HCT116 (cell line): ENCODE measurements at regions not wholly inside any gene's neighbourhood (a gene's known extent, or its start where the extent isn't known, plus 50 kb on each side); places are given as distances from the start of the nearest gene placed in this dataset.

Experiments
- ATAC-seq: fragments of 200-7000 bp; cut with Tn5 transposase; 2 replicates; pipeline ENCODE4 v1.9.1; 2020; ENCODE audit warnings: mild to moderate bottlenecking, moderate library complexity
- BruUV-seq: library from RNA; stranded (reverse); fragments of 400-500 nt; replicated peaks from 2 replicates; lab custom pipeline; 2021; lab: Mats Ljungman, UMichigan
- CTCF ChIA-PET: fragments of 300-600 bp; sonication (Branson Sonifier 250); formaldehyde crosslinking; loops from one replicate; lab custom pipeline; 2021; ENCODE audit warnings: antibody characterized with exemption; lab: Charles Lee
- POLR2A ChIA-PET: fragments of 300-600, 350-600 bp; sonication (Branson Sonifier 250); formaldehyde crosslinking; loops from one replicate; lab custom pipeline; 2021; ENCODE audit warnings: antibody characterized with exemption; lab: Charles Lee
- RAD21 ChIA-PET, 2 experiments: fragments of 300-600 bp; sonication (Branson Sonifier 250); formaldehyde crosslinking; loops; one replicate each; lab custom pipeline; 2023; ENCODE audit warnings: low total read pairs in 2 of 2; ENCODE audit not compliant: uncharacterized antibody in 2 of 2, unreplicated experiment in 2 of 2, low non-redundant PET in 1 of 2; lab: Charles Lee
- DNase-seq: peaks from one replicate; pipeline ENCODE4 v3.0.0-alpha.2; 2010; ENCODE audit warnings: low read depth, low spot score
- H2AFZ ChIP-seq: fragments of 200-600 bp; shearing (Covaris generic), sonication (generic); 2 replicates; pipeline ENCODE4 v1.6.1; 2017; ENCODE audit warnings: low read depth, mixed run types, mixed read lengths, antibody characterized with exemption, low read length; ENCODE audit not compliant: poor library complexity, severe bottlenecking
- H3K27ac ChIP-seq: 2 replicates; pipeline ENCODE4 v1.5.1; 2012; ENCODE audit warnings: low read depth, low read length
- H3K27me3 ChIP-seq: fragments of 200-600 bp; sonication (generic); 2 replicates; pipeline ENCODE4 v1.6.1; 2016; ENCODE audit warnings: mixed run types, low read length, mixed read lengths; ENCODE audit not compliant: insufficient read depth
- H3K36me3 ChIP-seq, 2 experiments: fragments of 200-500 bp in 1 of 2; fragments of 200-600 bp in 1 of 2; sonication (Bioruptor generic) in 1 of 2; sonication (generic) in 1 of 2; 2 replicates each; pipeline versions ENCODE4 v1.5.1 to v1.6.1; 2014 to 2016; ENCODE audit warnings: low read length in 2 of 2, inconsistent platforms in 1 of 2, mixed read lengths in 1 of 2, mixed run types in 1 of 2; ENCODE audit not compliant: insufficient read depth in 2 of 2, control insufficient read depth in 1 of 2
- H3K4me1 ChIP-seq, 2 experiments: fragments of 200-600 bp in 1 of 2; sonication (generic) in 1 of 2; 2 replicates each; pipeline versions ENCODE4 v1.5.1 to v1.6.1; 2012 to 2017; ENCODE audit warnings: low read length in 2 of 2, inconsistent platforms in 1 of 2, mild to moderate bottlenecking in 1 of 2, mixed read lengths in 1 of 2, mixed run types in 1 of 2, moderate library complexity in 1 of 2; ENCODE audit not compliant: insufficient read depth in 2 of 2, control insufficient read depth in 1 of 2
- H3K4me2 ChIP-seq: fragments of 200-600 bp; sonication (generic); 2 replicates; pipeline ENCODE4 v1.6.1; 2017; ENCODE audit warnings: mixed run types, low read length, mixed read lengths
- H3K4me3 ChIP-seq, 2 experiments: fragments of 200-600 bp in 1 of 2; sonication (generic) in 1 of 2; replicated peaks in 1 of 2; 2 replicates each; pipeline ENCODE4 v1.5.1; 2011 to 2016; ENCODE audit warnings: low read length in 2 of 2, control low read depth in 1 of 2, low read depth in 1 of 2, mild to moderate bottlenecking in 1 of 2, mixed read lengths in 1 of 2, mixed run types in 1 of 2
- H3K79me2 ChIP-seq: fragments of 200-600 bp; sonication (generic); 2 replicates; pipeline ENCODE4 v1.6.1; 2017; ENCODE audit warnings: mild to moderate bottlenecking, mixed run types, low read length, moderate library complexity, mixed read lengths; ENCODE audit not compliant: insufficient read depth
- H3K9ac ChIP-seq: fragments of 200-600 bp; sonication (generic); 2 replicates; pipeline ENCODE4 v1.6.1; 2016; ENCODE audit warnings: low read length, mixed read lengths
- H3K9me2 ChIP-seq: fragments of 200-600 bp; sonication (generic), shearing (Covaris generic); 2 replicates; pipeline ENCODE4 v1.6.1; 2017; ENCODE audit warnings: mixed run types, mild to moderate bottlenecking, moderate library complexity; ENCODE audit not compliant: insufficient read depth
- H3K9me3 ChIP-seq, 2 experiments: fragments of 200-500 bp in 1 of 2; fragments of 200-600 bp in 1 of 2; sonication (Bioruptor generic) in 1 of 2; sonication (generic) in 1 of 2; 2 replicates each; pipeline ENCODE4 v1.6.1; 2014 to 2017; ENCODE audit warnings: low read length in 2 of 2, mixed read lengths in 2 of 2, inconsistent platforms in 1 of 2, low read depth in 1 of 2, mild to moderate bottlenecking in 1 of 2, mixed run types in 1 of 2, moderate library complexity in 1 of 2; ENCODE audit not compliant: control insufficient read depth in 1 of 2, insufficient read depth in 1 of 2
- H4K20me1 ChIP-seq: fragments of 200-600 bp; sonication (generic), shearing (Covaris generic); 2 replicates; pipeline ENCODE4 v1.6.1; 2017; ENCODE audit warnings: mixed run types, mild to moderate bottlenecking, moderate library complexity; ENCODE audit not compliant: insufficient read depth
- CBX3 ChIP-seq: IDR thresholded peaks from 2 replicates; pipeline ENCODE4 v1.6.1; 2012; ENCODE audit warnings: low read depth
- CEBPB ChIP-seq: IDR thresholded peaks from 2 replicates; pipeline ENCODE4 v1.6.1; 2012; ENCODE audit warnings: low read depth
- CTCF ChIP-seq, 3 experiments: fragments of 200-600 bp in 1 of 3; sonication (generic) in 1 of 3; IDR thresholded peaks in 2 of 3; conservative IDR thresholded peaks in 1 of 3; 2 replicates each; pipeline ENCODE4 v1.5.1; 2012 to 2017; ENCODE audit warnings: low read depth in 2 of 3, low read length in 2 of 3, antibody characterized with exemption in 1 of 3, borderline replicate concordance in 1 of 3, control low read depth in 1 of 3, mild to moderate bottlenecking in 1 of 3, mixed read lengths in 1 of 3, mixed run types in 1 of 3, moderate library complexity in 1 of 3; ENCODE audit not compliant: insufficient read depth in 1 of 3
- EGR1 ChIP-seq: IDR thresholded peaks from 2 replicates; pipeline ENCODE4 v1.6.1; 2012; ENCODE audit warnings: low read depth
- ELF1 ChIP-seq: IDR thresholded peaks from 2 replicates; pipeline ENCODE4 v1.6.1; 2012; ENCODE audit warnings: low read depth, borderline replicate concordance
- EZH2phosphoT487 ChIP-seq: fragments of 200-600 bp; IDR thresholded peaks from 2 replicates; pipeline ENCODE4 v1.6.1; 2018; ENCODE audit warnings: antibody characterized with exemption, borderline replicate concordance
- JUND ChIP-seq: IDR thresholded peaks from 2 replicates; pipeline ENCODE4 v1.6.1; 2012
- MAX ChIP-seq: IDR thresholded peaks from 2 replicates; pipeline ENCODE4 v1.6.1; 2012
- POLR2A ChIP-seq: IDR thresholded peaks from 2 replicates; pipeline ENCODE4 v1.7.0; 2011; ENCODE audit warnings: borderline replicate concordance; ENCODE audit not compliant: insufficient read depth, insufficient read length; ENCODE audit errors: extremely low read depth
- SRF ChIP-seq: IDR thresholded peaks from 2 replicates; pipeline ENCODE4 v1.6.1; 2012; ENCODE audit warnings: low read depth
- TCF7L2 ChIP-seq: IDR thresholded peaks from 2 replicates; pipeline ENCODE4 v1.7.0; 2011; ENCODE audit warnings: borderline replicate concordance, inconsistent platforms; ENCODE audit not compliant: insufficient read depth, insufficient read length; ENCODE audit errors: extremely low read depth
- ZBTB33 ChIP-seq: IDR thresholded peaks from 2 replicates; pipeline ENCODE4 v1.6.1; 2011; ENCODE audit warnings: mild to moderate bottlenecking, low read length, moderate library complexity; ENCODE audit not compliant: insufficient replicate concordance; ENCODE audit errors: extremely low read depth
- ZFX ChIP-seq: fragments of 450-650 bp; IDR thresholded peaks from 2 replicates; pipeline ENCODE4 v1.6.1; 2017
- intact Hi-C: fragments of 100-400 bp; cut with micrococcal nuclease; formaldehyde crosslinking; loops from 2 replicates; pipeline ENCODE4 v1.10.0; 2022

GRCh38 chr1:96074876-96075577 lies 646.6 kb upstream of the PTBP2 start (continued):
- TF ChIP-seq CTCF (IDR thresholded peaks at IDR 0.05 in 2 of 3, conservative IDR thresholded peaks at IDR 0.05 in 1 of 3; ENCODE audit: borderline replicate concordance in 1 of 3, insufficient read depth in 1 of 3, low read depth in 2 of 3, low read length in 2 of 3) = no peak
- no peak for TF ChIP-seq ZBTB33
- no peak for TF ChIP-seq JUND

GRCh38 chr1:96075704-96076455 lies 645.7 kb upstream of the PTBP2 start:
- ChIA-PET RAD21 (no interaction called here), CTCF (no interaction called here), POLR2A (no interaction called here)
- Histone ChIP-seq H3K4me1 (no peaks in the 10 kb centered on the region), H3K27me3 (no peaks in the 10 kb centered on the region), H3K9me2 (no peaks in the 10 kb centered on the region), H3K4me2 (no peak overlapping the region), H3K4me3 (no peak overlapping the region), H3K79me2 (no peaks in the 10 kb centered on the region), H4K20me1 (no peaks in the 10 kb centered on the region), H2AFZ (no peak overlapping the region), H3K9ac (no peak overlapping the region), H3K9me3 (no peaks in the 10 kb centered on the region), H3K27ac (no peak overlapping the region), H3K36me3 (no peaks in the 10 kb centered on the region)
- no peak for DNase-seq
- no peak for ATAC-seq
- intact Hi-C loops = loop anchor here (5.0 kb wide), 1 partner anchor 766 kb away; no protein-coding TSS in a partner anchor
- no TSS peak for BruUV-seq
- no peak for TF ChIP-seq ZBTB33
- no peak for TF ChIP-seq SRF
- TF ChIP-seq MAX = no peak
- no peak for TF ChIP-seq ELF1
- TF ChIP-seq POLR2A = no peak
- no peak for TF ChIP-seq JUND
- TF ChIP-seq ZFX = no peak
- no peak for TF ChIP-seq EGR1
- no peak for TF ChIP-seq CEBPB
- no peak for TF ChIP-seq CBX3
- TF ChIP-seq TCF7L2 = no peak
- no peak for TF ChIP-seq EZH2phosphoT487
